HFFc6 (cell line): ENCODE measurements at regions not wholly inside any gene's neighbourhood (a gene's known extent, or its start where the extent isn't known, plus 50 kb on each side); places are given as distances from the start of the nearest gene placed in this dataset.

ENCODE experiments used
- DNase-seq: peaks from one replicate; pipeline ENCODE4 v3.0.0-alpha.2; 2018
- H3K27ac Mint-ChIP-seq: 2 replicates; pipeline ENCODE4 v1.8.0; 2020; ENCODE audit warnings: mild to moderate bottlenecking, mixed read lengths
- H3K27me3 Mint-ChIP-seq: 2 replicates; pipeline ENCODE4 v1.8.0; 2021; ENCODE audit warnings: mild to moderate bottlenecking, moderate library complexity, mixed read lengths; ENCODE audit not compliant: insufficient read depth
- H3K36me3 Mint-ChIP-seq: 2 replicates; pipeline ENCODE4 v1.8.0; 2021; ENCODE audit warnings: low read depth, mixed read lengths
- H3K4me1 Mint-ChIP-seq: 2 replicates; pipeline ENCODE4 v1.8.0; 2020; ENCODE audit warnings: low read depth, mixed read lengths
- H3K4me3 Mint-ChIP-seq: 2 replicates; pipeline ENCODE4 v1.8.0; 2020; ENCODE audit warnings: mild to moderate bottlenecking, moderate library complexity, mixed read lengths
- H3K9me3 Mint-ChIP-seq: 2 replicates; pipeline ENCODE4 v1.8.0; 2020; ENCODE audit warnings: mild to moderate bottlenecking, mixed read lengths
- CTCF ChIP-seq: fragments of 200-600 bp; sonication (generic); IDR thresholded peaks from 2 replicates; pipeline ENCODE4 v1.5.0; 2021; ENCODE audit warnings: antibody characterized with exemption, mild to moderate bottlenecking

GRCh38 chr12:45575823-45576475 lies 153.6 kb upstream of the ARID2 start:
- no peak for TF ChIP-seq CTCF
- Mint-ChIP-seq H3K36me3 (no peaks in the 10 kb centered on the region), H3K27ac (no peak overlapping the region), H3K27me3 (peaks cover 9% of the 10 kb centered on the region), H3K9me3 (no peaks in the 10 kb centered on the region), H3K4me1 (no peaks in the 10 kb centered on the region), H3K4me3 (no peak overlapping the region)
- no peak for DNase-seq

- no peak for TF ChIP-seq CTCF
- Mint-ChIP-seq H3K27me3 (peaks cover 12% of the 10 kb centered on the region), H3K4me1 (no peaks in the 10 kb centered on the region), H3K4me3 (no peak overlapping the region), H3K36me3 (no peaks in the 10 kb centered on the region), H3K9me3 (no peaks in the 10 kb centered on the region), H3K27ac (no peak overlapping the region)
- DNase-seq, result no peak
These were observed 151.6 kb upstream of the ARID2 start for GRCh38 chr12:45577844-45578399.

- DNase-seq, result no peak
- Mint-ChIP-seq H3K27me3 (peaks cover 18% of the 10 kb centered on the region), H3K27ac (no peak overlapping the region), H3K4me3 (no peak overlapping the region), H3K36me3 (no peaks in the 10 kb centered on the region), H3K4me1 (no peaks in the 10 kb centered on the region), H3K9me3 (no peaks in the 10 kb centered on the region)
- TF ChIP-seq CTCF, result no peak
These were observed 149.0 kb upstream of the ARID2 start for GRCh38 chr12:45580356-45580969.

- TF ChIP-seq CTCF, result no peak
- H3K9me3 Mint-ChIP-seq, result no peaks in the 10 kb centered on the region
- no peaks in the 10 kb centered on the region for H3K4me1 Mint-ChIP-seq
- no peak overlapping the region for H3K4me3 Mint-ChIP-seq
- no peaks in the 10 kb centered on the region for H3K36me3 Mint-ChIP-seq
- H3K27ac Mint-ChIP-seq, result no peak overlapping the region
- DNase-seq, result no peak
- H3K27me3 Mint-ChIP-seq, result peaks cover 14% of the 10 kb centered on the region
These were observed 148.4 kb upstream of the ARID2 start for GRCh38 chr12:45581112-45581511.

GRCh38 chr12:45582536-45582935 lies 147.0 kb upstream of the ARID2 start:
- TF ChIP-seq CTCF, result no peak
- H3K4me1 Mint-ChIP-seq, result no peaks in the 10 kb centered on the region
- peaks cover 14% of the 10 kb centered on the region for H3K27me3 Mint-ChIP-seq
- H3K36me3 Mint-ChIP-seq, result no peaks in the 10 kb centered on the region
- H3K4me3 Mint-ChIP-seq, result no peak overlapping the region
- H3K27ac Mint-ChIP-seq, result no peak overlapping the region
- H3K9me3 Mint-ChIP-seq, result no peaks in the 10 kb centered on the region
- DNase-seq, result no peak
